Right lobe of liver (tissue), 6 donors: ENCODE measurements at regions not wholly inside any gene's neighbourhood (a gene's known extent, or its start where the extent isn't known, plus 50 kb on each side); places are given as distances from the start of the nearest gene placed in this dataset.

Source experiments
- ATAC-seq, 4 donors: fragments of 200-7000 bp; cut with Tn5 transposase; one replicate each; pipeline ENCODE4 v1.9.1; 2020; ENCODE audit warnings: mild to moderate bottlenecking in 4 of 4, moderate library complexity in 4 of 4
- DNase-seq, 3 donors: peaks; one replicate each; pipeline ENCODE4 v3.0.0-alpha.2; 2020
- H3K27ac ChIP-seq, 3 donors: fragments of 200-600 bp; one replicate each; pipeline ENCODE4 v1.8.0; 2022
- H3K27me3 ChIP-seq, 2 donors: fragments of 200-600 bp; one replicate each; pipeline ENCODE4 v1.8.0; 2022
- H3K36me3 ChIP-seq, 4 donors: fragments of 200-600 bp; sonication (generic) in 1 of 4; one replicate each; pipeline versions ENCODE4 v1.5.1 to v1.8.0; 2017 to 2022; ENCODE audit warnings: control low read depth in 1 of 4
- H3K4me1 ChIP-seq, 4 donors: fragments of 200-600 bp; sonication (generic) in 1 of 4; one replicate each; pipeline versions ENCODE4 v1.5.1 to v1.8.0; 2017 to 2022; ENCODE audit warnings: control low read depth in 1 of 4
- H3K4me3 ChIP-seq, 3 donors: fragments of 200-600 bp; one replicate each; pipeline ENCODE4 v1.8.0; 2022
- H3K9me3 ChIP-seq, 4 donors: fragments of 200-600 bp; sonication (generic) in 1 of 4; one replicate each; pipeline versions ENCODE4 v1.5.1 to v1.8.0; 2017 to 2022; ENCODE audit warnings: control low read depth in 1 of 4
- POLR2A ChIP-seq: fragments of 450-650 bp; IDR thresholded peaks from one replicate; pipeline ENCODE4 v1.6.1; 2017; ENCODE audit warnings: antibody characterized with exemption, mild to moderate bottlenecking
- WGBS: methylation state at CpG from one replicate; pipeline ENCODE4 v1.1.6; 2018; ENCODE audit warnings: low coverage, low lambda C conversion rate; ENCODE audit not compliant: insufficient coverage; ENCODE audit errors: missing lambda C conversion rate; 5-methylcytosine and 5-hydroxymethylcytosine counted together
- intact Hi-C, 2 donors: fragments of 100-400 bp; cut with DNase I; formaldehyde crosslinking; loops; one replicate each; pipeline versions ENCODE4 v1.11.2 to v1.14.1; 2022
- TF ChIP-seq, protein P1 (sequence below), 4 donors: fragments of 200-600 bp in 3 of 4; fragments of 450-650 bp in 1 of 4; IDR thresholded peaks; one replicate each; pipeline versions ENCODE4 v1.5.1 to v1.8.0; 2016 to 2022; ENCODE audit warnings: antibody characterized with exemption in 4 of 4, mild to moderate bottlenecking in 2 of 4
- donor health status: DM: no; HTN: yes; CAD: no.
- donor health status: DM: no; HTN: no; CAD: no.
- donor health status: DM: no; HTN: no; CAD: no.
- donor health status: DM: no; HTN: yes; CAD: no.
- donor health status: DM: no; HTN: yes; CAD: no.

DNA sequence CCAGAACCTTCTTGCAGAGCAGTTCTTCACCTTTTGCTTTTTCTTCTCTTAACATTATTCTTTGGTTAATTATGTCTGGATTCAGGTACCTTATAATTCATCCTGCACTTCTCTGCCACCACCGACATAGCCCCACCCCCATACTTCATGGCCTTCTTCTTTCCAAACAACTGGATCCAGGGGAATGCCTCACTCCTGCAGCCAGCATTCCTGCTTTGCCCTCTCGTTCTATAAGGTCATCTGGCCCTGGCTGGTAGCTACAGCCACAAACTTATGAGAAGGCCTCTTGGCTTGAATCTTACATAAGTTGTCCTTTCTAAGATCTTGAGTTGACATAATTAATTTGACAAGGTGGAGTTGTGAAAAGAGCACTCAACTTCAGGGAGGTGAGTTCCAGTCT, 84.1 kb upstream of the FRY start:
- Histone ChIP-seq H3K4me3 (no peak overlapping the region), H3K27ac (no peak overlapping the region), H3K36me3 (no peaks in the 10 kb centered on the region), H3K4me1 (peaks cover 0 to 2% (median 0%) of the 10 kb centered on the region in 4 donors), H3K9me3 (no peaks in the 10 kb centered on the region), H3K27me3 (no peaks in the 10 kb centered on the region)
- no peak for TF ChIP-seq POLR2A
- TF ChIP-seq, protein P1, sequence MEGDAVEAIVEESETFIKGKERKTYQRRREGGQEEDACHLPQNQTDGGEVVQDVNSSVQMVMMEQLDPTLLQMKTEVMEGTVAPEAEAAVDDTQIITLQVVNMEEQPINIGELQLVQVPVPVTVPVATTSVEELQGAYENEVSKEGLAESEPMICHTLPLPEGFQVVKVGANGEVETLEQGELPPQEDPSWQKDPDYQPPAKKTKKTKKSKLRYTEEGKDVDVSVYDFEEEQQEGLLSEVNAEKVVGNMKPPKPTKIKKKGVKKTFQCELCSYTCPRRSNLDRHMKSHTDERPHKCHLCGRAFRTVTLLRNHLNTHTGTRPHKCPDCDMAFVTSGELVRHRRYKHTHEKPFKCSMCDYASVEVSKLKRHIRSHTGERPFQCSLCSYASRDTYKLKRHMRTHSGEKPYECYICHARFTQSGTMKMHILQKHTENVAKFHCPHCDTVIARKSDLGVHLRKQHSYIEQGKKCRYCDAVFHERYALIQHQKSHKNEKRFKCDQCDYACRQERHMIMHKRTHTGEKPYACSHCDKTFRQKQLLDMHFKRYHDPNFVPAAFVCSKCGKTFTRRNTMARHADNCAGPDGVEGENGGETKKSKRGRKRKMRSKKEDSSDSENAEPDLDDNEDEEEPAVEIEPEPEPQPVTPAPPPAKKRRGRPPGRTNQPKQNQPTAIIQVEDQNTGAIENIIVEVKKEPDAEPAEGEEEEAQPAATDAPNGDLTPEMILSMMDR (IDR thresholded peaks at IDR 0.05) = no peak
- DNase-seq (no peak), ATAC-seq (peak in 3 of 4 donors; percentile 16 to 25 (median 16))
- 47% methylated on average over 2 of the region's 2 CpGs for WGBS
- intact Hi-C loops = no loop called here

DNA sequence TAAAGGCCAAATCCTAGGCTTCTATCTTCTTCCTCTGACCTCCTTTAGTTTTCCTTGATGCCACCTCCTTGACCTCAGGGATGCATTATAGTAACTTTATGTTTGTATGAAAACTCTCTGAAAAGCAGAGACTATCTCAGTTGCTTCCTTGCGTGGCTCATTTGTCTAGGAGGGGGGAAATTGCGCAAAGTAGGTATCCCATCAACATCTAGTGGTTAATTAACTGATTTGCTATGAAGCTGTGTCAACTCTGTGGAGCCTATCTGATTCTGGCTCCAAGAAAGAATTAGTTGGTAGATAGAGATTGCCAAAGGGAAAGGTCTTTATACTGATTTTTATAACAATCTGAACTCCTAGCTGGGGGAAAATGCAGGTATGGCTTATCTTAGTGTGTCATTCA, 82.1 kb upstream of the FRY start:
- Histone ChIP-seq H3K36me3 (no peaks in the 10 kb centered on the region), H3K27me3 (no peaks in the 10 kb centered on the region), H3K4me1 (peaks cover 0 to 2% (median 0%) of the 10 kb centered on the region in 4 donors), H3K9me3 (no peaks in the 10 kb centered on the region), H3K27ac (no peak overlapping the region), H3K4me3 (no peak overlapping the region)
- TF ChIP-seq, protein P1 (IDR thresholded peaks at IDR 0.05) = no peak
- no peak for ATAC-seq
- WGBS = 83% methylated on average over 2 of the region's 2 CpGs
- no peak for DNase-seq
- intact Hi-C loops = no loop called here

DNA sequence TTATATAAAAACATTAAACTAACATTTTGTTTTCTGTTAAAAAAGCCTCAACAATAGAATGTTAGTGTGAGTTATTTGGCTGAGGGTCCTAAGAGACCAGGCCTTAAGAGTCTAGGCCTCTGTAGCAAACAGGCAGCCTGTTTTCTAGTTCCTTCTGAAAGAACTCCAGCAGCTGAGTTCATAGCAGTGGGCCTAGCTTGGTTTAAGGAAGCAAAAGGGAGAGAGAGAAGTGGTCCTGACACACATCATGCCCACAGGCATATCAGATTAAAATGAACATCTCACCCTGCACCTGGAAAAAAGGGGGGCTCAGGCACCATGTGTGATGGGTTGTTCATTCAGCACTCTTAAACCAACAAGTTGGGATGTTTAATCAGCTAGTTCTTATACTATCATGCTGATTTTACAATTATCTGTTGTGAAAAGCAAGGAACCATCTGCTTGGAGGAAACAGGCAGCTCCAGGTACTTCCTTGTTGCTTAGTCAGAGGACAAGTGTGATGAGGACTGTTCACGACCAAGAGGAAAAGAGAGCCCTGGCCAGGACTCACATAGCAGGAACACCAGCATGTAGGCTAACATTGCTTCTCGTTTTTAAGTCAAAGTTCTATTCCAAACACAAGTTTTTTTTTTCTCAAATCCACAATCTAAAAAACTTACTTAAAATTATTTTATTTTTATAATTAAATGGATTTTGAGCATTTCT, 81.3 kb upstream of the FRY start:
- 36% methylated on average over 2 of the region's 2 CpGs for WGBS
- TF ChIP-seq, protein P1 (IDR thresholded peaks at IDR 0.05) = no peak
- TF ChIP-seq POLR2A = no peak
- DNase-seq (no peak), ATAC-seq (peak in 2 of 4 donors; percentile 9 to 18)
- intact Hi-C loops = no loop called here
- Histone ChIP-seq H3K27ac (no peak overlapping the region), H3K36me3 (no peaks in the 10 kb centered on the region), H3K4me3 (no peak overlapping the region), H3K4me1 (peaks cover 0 to 2% (median 0%) of the 10 kb centered on the region in 4 donors), H3K9me3 (no peaks in the 10 kb centered on the region), H3K27me3 (no peaks in the 10 kb centered on the region)

DNA sequence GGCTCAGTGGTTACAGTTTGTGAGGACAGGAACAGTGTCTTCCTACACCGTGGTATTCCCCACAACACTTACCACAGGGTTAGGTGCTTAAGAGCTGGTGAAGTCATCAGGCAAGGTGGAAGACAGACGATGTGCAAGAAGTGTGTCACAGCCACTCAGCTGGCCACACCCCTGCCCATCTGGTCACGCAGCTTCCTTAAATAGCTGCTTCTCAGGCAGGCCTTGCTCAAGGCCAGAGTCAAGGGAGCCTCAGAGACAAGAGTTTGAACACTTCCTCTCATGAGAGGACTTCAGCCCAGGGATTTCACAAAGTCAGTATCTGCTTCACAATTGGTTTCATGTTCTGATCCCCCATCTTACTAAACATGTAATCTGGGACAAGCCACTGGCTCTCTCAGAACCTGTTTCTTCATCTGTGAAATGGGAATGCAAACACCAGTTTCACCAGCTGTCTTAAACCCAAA, 80.3 kb upstream of the FRY start:
- peak; percentile 50 to 64 (median 58) for DNase-seq
- H3K36me3 ChIP-seq = no peaks in the 10 kb centered on the region
- peaks cover 0 to 2% (median 0%) of the 10 kb centered on the region in 4 donors for H3K4me1 ChIP-seq
- no peaks in the 10 kb centered on the region for H3K9me3 ChIP-seq
- intact Hi-C loops = no loop called here
- TF ChIP-seq, protein P1 (IDR thresholded peaks at IDR 0.05) = no peak
- no peak for TF ChIP-seq POLR2A
- 20% methylated on average over 3 of the region's 3 CpGs for WGBS
- no peak overlapping the region for H3K27ac ChIP-seq
- H3K4me3 ChIP-seq = no peak overlapping the region
- H3K27me3 ChIP-seq = no peaks in the 10 kb centered on the region
- ATAC-seq = peak; percentile 60 to 79 (median 64)
